GM12874 (cell line): ENCODE measurements at regions not wholly inside any gene's neighbourhood (a gene's known extent, or its start where the extent isn't known, plus 50 kb on each side); places are given as distances from the start of the nearest gene placed in this dataset.

Experiments used
- TF ChIP-seq, protein P1 (sequence below): IDR thresholded peaks from 2 replicates; pipeline ENCODE4 v1.5.1; 2011; ENCODE audit warnings: low read depth, mild to moderate bottlenecking, control low read depth, low read length, moderate library complexity; ENCODE audit not compliant: insufficient read depth

DNA sequence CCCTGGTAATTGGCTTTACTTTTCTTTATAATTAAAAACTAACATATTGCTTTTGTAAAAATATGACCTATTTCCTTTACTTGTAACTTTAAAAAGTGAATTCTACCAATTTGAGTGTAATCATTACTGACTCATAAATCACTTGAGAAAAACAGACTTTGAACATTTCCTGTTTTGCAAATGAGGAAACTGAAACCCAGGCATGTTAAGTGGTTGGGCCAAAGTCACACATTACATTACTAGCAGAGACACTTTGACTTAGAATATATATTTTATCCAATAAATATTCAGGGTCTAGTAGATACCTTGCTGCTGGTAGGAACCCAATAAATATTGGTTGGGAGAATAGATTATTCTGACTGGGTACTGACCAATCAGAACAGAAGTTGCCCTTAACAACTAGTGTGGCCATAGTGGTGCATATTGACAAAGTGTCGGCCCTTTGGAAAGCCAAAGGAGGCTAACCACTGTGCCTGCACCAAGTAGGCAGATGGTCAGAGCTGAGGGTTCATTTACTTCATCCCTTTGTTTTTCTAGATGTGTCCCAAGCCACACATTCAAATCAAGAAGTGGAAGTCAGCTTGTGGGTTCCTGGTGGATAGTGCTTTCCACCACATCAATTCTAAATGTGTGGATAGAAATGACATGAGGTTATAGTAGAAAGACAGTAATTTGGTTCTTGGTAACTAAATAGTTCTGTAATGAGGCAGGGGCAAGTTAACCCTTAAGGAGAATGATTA, 365.1 kb upstream of the RIOK2 start:
- TF ChIP-seq, protein P1, sequence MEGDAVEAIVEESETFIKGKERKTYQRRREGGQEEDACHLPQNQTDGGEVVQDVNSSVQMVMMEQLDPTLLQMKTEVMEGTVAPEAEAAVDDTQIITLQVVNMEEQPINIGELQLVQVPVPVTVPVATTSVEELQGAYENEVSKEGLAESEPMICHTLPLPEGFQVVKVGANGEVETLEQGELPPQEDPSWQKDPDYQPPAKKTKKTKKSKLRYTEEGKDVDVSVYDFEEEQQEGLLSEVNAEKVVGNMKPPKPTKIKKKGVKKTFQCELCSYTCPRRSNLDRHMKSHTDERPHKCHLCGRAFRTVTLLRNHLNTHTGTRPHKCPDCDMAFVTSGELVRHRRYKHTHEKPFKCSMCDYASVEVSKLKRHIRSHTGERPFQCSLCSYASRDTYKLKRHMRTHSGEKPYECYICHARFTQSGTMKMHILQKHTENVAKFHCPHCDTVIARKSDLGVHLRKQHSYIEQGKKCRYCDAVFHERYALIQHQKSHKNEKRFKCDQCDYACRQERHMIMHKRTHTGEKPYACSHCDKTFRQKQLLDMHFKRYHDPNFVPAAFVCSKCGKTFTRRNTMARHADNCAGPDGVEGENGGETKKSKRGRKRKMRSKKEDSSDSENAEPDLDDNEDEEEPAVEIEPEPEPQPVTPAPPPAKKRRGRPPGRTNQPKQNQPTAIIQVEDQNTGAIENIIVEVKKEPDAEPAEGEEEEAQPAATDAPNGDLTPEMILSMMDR, result no peak

DNA sequence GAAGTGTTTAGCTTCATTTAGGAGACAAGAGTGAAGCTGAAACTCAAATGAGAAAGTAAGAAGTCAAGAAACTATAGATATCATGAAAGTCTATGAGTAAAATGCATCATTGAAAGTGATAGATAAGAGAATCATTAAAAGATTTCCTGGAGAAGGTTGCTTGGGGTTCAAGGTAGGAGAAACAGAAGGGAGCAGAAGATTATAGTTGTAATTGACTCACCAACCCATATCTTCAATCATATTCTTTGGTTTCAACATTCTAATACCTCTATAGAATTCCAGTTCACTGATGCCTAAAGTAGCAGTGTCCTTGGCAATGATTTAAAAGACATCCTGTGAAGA, 365.7 kb upstream of the RIOK2 start:
- TF ChIP-seq, protein P1, result no peak

DNA sequence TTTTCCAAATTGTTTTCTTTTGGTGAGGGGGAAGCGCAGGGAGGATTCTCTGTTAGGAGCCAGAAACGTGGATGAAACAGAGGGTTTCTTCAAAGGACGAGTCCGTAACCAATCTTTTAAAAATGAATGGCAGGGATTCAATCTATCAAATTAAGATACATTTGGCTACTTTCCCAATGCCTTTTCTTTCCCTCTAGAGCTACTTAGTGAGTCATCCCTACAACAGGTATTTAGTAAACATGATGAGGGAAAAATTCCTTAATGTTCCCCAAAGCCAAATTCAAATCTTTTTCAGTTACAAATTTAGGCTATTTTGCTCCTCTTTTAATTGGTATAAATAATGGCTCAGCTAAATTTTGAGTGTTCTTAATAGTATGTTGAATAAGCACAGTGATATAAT, 366.4 kb upstream of the RIOK2 start:
- TF ChIP-seq, protein P1, result no peak

DNA sequence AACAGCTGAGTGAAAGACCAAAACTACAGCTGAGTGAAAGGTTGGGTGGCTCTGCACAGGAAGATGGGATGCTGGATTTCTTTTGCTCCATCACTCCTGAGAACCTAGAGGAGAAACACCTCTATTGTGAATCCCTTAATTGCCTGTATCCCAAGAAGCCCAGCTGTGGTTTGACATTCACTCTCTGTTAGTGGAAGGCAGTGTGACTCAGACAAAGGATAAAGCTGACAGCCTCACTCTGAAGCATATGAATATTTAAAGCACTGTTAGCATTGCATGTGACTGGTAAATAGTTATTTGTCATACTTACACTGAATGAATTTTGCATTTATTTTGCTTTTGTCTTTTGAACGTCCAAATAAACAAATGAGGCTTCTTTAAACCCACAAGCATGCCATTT, 367.1 kb upstream of the RIOK2 start:
- TF ChIP-seq, protein P1, result no peak

DNA sequence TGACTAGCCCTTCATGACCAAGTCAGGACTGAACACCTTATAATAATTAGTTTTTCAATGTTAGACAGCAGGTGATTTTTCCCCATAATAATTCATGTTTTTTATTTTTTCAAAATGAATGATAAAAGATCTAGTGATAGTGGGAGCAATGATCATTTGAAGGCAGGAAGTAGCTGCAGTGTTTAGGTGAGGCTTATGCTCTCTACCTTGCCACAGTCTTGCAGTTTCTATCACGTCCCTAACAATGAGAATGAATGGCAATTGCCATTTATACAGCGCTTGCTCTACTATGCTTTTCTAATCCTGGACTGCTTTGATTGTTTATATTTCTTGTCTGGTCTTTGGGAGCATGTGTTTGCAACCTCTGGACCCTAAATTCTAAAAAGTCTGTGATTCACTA, 367.8 kb upstream of the RIOK2 start:
- TF ChIP-seq, protein P1, result no peak

DNA sequence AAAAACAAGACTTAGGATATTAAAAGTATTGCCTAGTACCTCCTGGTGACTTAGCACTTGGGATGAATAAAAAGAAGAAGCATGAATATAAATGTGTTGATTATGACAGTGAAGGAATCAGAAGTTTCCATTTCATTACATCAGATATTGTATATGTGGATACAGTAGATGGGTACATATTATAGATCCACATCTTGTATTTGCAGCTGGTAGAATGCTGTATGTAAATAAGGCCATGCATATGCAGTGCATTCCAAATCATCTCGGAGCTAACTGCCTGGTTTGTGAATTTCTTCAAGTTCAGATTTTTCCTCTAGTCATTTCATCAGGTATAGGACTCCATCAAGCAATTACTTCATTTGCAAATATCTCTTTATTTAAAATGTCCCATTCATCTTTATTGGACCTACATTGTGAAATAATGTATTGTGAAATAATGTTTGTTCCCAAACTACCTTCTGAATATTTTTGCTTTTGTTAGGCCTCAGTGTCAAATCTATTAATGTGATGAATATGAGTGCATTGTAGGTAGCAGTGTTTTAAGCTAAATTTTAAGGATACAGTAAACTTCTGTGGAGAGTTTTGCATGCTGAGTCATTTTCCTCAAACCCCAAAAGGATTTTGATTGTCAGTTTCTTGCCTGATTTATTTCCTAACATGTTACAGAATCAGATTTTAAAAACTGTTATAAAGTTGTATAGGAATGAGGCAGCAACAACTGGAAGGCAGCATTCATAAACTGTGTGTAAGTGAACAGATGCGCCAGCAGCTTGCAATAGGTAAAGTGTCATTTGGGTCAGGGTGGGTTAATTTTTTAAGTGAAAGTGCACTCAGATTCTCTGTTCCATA, 370.8 kb upstream of the RIOK2 start:
- TF ChIP-seq, protein P1, result no peak

DNA sequence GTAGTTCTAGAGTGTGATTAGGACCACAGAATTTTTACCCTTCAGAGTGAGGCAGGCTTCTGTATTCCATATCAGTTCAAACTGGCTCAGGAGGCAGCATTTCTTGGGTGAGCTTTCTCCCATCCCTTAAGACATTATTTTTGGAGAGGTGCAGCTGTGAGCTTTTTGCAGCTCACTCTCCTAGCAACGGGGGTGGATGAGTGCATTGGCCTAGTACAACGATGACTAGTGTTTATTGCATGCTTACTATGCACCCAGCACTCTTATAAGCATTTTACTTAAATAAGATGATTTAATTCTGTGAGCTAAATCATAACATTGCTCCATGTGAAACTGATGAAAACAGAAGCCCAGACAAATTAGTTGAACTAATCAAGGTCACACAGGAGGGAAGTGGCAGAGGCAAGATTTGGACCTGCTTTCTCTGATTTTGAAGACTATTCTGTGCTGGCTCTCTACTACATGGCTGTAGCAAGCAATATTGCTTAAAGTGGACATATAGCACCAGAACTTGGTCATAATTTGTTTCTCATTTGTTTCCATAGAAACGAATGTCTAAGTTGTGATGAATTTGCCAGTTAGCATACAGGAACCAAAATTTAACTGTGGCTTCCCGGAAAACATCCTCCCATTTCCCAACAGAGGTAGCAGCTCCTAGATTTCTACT, 372.1 kb upstream of the RIOK2 start:
- TF ChIP-seq, protein P1, result no peak
